ENCODE measurements at regions not wholly inside any gene's neighbourhood (a gene's known extent, or its start where the extent isn't known, plus 50 kb on each side); places are given as distances from the start of the nearest gene placed in this dataset.

DNA sequence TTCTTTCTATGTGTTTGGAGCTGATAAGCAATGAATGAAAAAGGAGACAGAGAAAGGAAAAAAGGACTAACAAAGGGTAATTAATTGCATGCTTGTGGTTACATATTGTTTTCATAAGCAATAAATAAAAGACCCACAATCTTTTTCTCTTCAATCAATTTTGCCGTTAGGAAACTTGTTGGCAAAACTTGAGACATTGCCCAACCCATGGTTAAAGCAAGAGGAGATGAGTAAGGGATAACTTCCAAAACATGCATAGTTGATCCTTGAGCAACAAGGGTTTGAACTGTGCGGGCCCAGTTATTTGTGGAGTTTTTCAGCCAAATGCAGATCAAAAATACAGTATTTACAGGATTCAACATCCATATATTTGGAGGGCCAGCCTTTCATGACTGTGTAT lies 572.4 kb downstream of the AMY1C start:
- TF ChIP-seq, protein P1, sequence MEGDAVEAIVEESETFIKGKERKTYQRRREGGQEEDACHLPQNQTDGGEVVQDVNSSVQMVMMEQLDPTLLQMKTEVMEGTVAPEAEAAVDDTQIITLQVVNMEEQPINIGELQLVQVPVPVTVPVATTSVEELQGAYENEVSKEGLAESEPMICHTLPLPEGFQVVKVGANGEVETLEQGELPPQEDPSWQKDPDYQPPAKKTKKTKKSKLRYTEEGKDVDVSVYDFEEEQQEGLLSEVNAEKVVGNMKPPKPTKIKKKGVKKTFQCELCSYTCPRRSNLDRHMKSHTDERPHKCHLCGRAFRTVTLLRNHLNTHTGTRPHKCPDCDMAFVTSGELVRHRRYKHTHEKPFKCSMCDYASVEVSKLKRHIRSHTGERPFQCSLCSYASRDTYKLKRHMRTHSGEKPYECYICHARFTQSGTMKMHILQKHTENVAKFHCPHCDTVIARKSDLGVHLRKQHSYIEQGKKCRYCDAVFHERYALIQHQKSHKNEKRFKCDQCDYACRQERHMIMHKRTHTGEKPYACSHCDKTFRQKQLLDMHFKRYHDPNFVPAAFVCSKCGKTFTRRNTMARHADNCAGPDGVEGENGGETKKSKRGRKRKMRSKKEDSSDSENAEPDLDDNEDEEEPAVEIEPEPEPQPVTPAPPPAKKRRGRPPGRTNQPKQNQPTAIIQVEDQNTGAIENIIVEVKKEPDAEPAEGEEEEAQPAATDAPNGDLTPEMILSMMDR (IDR thresholded peaks at IDR 0.05), result no peak
- TF ChIP-seq POLR2A (IDR thresholded peaks at IDR 0.05), result no peak
